VCaP (cell line): ENCODE measurements at regions not wholly inside any gene's neighbourhood (a gene's known extent, or its start where the extent isn't known, plus 50 kb on each side); places are given as distances from the start of the nearest gene placed in this dataset.
"Not testable (repeated sequence)": the region's sequence is repeated elsewhere in the genome, so short reads cannot be mapped to it uniquely, and the experiment has no call there.

Experiments
- H3K27ac ChIP-seq: fragments of 450-650 bp; 2 replicates; pipeline ENCODE4 v1.5.1; 2017
- CTCF ChIP-seq: fragments of 450-650 bp; conservative IDR thresholded peaks from 2 replicates; pipeline ENCODE4 v1.5.1; 2017; ENCODE audit warnings: mild to moderate bottlenecking, moderate library complexity

- TF ChIP-seq CTCF: no peak
- no peak overlapping the region for H3K27ac ChIP-seq
Observed at GRCh38 chr4:72786401-72786990, 217.5 kb upstream of the ADAMTS3 start.

GRCh38 chr4:72779241-72779640, 210.2 kb upstream of the ADAMTS3 start:
- no peak overlapping the region for H3K27ac ChIP-seq
- no peak for TF ChIP-seq CTCF

GRCh38 chr4:72777436-72777835, 208.4 kb upstream of the ADAMTS3 start:
- H3K27ac ChIP-seq: no peak overlapping the region
- no peak for TF ChIP-seq CTCF

DNA sequence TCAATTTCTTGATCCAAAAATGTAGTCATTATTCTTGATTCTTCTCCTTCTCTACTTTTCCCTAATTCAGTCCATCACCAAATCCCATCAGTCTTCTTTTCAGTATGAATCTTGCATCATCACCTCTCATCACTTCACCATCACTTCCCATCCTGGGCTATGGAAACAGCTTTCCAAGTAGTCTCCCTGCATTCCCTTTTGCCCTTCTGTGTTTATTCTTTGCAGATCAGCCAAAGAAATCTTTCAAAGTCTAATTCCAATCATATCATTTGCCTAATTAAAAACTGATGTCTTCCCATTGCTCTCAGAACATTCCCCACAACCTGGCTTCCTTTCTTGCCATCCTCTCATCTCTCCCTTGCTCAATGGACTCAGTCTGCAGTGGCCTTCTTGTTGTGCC, 201.7 kb upstream of the ADAMTS3 start:
- no peak overlapping the region for H3K27ac ChIP-seq
- TF ChIP-seq CTCF: no peak

- no peak overlapping the region for H3K27ac ChIP-seq
- TF ChIP-seq CTCF: no peak
Observed at GRCh38 chr4:72768364-72768763, 199.3 kb upstream of the ADAMTS3 start.

DNA sequence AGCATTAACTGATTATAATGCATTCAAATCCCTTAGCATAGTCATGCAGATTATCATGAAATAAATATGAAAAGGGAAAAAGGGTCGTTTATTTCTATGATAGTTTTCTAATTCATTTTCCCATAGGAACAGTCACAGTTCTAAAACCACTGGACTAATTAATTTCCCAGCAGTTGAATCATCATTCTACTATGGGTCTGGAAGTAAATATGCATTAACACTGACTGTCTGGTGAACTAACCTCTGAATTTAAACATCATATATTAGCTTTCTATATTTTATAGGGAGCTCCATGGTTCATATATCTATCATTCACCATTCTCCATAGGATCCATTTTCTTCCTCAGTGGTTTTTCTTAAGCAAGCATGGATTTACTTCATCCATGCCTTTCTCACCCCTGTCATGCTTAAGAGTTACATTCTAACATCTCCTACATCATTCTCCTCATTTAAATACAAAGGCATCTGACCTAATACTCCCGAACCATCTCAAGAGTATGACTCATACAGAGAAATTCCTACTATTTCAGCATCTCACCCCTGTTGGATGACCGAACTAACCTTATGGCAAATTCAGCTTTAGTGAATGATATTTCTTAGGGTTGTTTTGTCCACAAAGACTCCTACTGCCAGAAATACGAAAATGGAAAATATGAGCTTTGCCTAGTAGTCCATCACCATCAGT, 198.7 kb upstream of the ADAMTS3 start:
- no peak for TF ChIP-seq CTCF
- H3K27ac ChIP-seq: no peak overlapping the region

GRCh38 chr4:72765788-72766187, 196.8 kb upstream of the ADAMTS3 start:
- H3K27ac ChIP-seq: not testable (repeated sequence)

- no peak overlapping the region for H3K27ac ChIP-seq
- no peak for TF ChIP-seq CTCF
Observed at GRCh38 chr4:72761368-72762038, 192.5 kb upstream of the ADAMTS3 start.

DNA sequence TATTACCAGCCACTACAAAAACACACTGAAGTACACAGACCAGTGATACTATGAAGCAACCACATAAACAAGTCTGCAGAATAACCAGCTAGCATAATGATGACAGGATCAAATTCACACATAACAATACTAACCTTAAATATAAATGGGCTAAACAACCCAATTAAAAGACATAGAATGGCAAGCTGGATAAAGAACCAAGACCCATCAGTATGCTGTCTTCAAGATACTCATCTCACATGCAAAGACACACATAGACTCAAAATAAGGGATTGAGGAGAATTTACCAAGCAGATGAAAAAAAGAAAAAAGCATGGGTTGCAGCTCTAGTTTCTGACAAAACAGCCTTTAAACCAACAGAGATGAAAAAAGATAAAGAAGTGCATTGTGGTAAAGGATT, 184.4 kb upstream of the ADAMTS3 start:
- H3K27ac ChIP-seq: not testable (repeated sequence)
